Cerebellar nuclear complex (tissue), 1 donor: ENCODE measurements at regions not wholly inside any gene's neighbourhood (a gene's known extent, or its start where the extent isn't known, plus 50 kb on each side); places are given as distances from the start of the nearest gene placed in this dataset.
A peak's percentile ranks its signal among the peaks of the same experiment; 100 is the strongest.
"Not testable (repeated sequence)": the region's sequence is repeated elsewhere in the genome, so short reads cannot be mapped to it uniquely, and the experiment has no call there.

ENCODE experiments used
- DNase-seq, 2 experiments: peaks; one replicate each; lab custom pipeline; 2025; lab: John Stamatoyannopoulos, UW

DNA sequence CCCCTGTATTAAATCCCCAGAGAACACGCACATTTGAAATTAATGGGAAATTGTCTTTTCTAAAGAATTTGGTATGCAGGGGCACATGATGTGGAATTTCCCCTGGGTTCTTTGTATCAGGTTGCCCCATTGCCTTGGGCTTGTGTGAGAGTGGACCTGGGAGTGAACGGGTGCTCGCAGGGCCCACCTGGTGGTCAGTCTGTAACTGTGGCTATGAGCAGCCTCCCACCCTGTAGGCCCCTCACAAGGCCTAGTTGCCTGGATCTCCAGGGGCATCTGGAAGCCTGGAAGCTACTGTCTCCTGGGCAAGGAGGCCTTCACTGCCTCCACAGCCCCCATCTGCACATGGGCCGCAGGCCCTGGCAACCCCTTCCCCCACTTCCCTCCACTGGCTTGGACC is 96.7 kb downstream of the SLC25A47 start:
- no peak for DNase-seq

- no peak for DNase-seq
Observed at GRCh38 chr14:100421756-100422470, 98.8 kb downstream of the SLC25A47 start.

DNA sequence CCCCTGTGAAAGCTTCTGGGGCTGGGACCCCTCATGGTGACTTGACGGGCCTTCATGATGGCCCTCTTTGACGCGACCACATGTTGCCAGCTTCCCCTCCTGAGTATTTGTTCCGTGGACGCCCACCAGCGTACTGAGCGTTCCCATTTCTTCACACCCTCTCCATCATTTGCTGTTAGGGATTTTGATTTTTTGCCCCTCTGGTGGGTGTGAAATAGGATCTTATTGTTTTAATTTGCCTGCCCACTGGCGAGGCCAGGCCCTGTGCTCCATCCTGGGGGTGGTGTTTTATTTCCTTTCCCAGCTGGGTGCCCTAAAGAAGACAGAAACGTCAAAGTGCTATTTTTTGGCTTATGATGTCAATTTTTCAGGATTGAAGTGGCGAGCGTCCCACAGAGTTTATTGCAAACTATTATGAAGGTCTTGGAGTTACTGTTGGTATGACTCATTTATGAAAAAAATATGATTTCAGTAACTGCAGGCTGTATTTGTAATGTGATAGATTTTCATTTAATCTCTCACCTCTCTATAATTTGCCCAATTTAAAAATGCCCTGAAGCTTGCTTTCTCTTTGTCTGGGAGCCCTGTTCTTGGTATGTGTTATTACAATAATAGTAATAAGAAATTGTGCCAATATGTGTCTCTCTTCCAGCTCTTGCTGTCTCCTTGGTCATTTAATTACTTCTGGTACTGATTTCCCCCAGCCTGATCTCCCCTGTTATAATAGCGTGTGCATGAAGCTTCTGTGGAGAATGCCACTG is 99.6 kb downstream of the SLC25A47 start:
- DNase-seq, result no peak

- no peak for DNase-seq
Observed at GRCh38 chr14:100423317-100424010, 100.3 kb downstream of the SLC25A47 start.

- no peak for DNase-seq
Observed at GRCh38 chr14:100424504-100425428, 101.6 kb downstream of the SLC25A47 start.

GRCh38 chr14:100425429-100425827 is 102.3 kb downstream of the SLC25A47 start:
- peak in 1 of 2 experiments; percentile 28 for DNase-seq

- no peak for DNase-seq
Observed at GRCh38 chr14:100426314-100426713, 103.2 kb downstream of the SLC25A47 start.

DNA sequence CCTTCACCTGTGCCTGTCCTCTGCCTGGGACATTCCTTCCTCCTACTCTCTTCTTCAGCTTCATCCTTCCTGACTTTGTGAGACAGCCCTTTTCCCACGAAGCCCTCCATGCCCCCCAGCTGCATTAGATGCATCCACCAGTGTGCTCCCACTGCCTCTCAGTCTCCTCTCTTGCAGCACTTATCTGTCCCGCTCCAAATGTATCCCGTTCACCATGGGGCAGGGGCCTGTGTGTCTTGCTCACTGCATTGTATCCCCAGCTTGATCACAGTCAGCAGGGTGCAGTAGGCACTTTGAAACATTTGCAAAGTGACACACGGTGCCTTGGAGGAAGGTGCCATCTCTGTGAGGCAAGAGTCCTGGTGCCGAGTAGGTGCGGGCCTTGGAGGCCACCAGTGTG is 104.0 kb downstream of the SLC25A47 start:
- DNase-seq, result no peak

GRCh38 chr14:100428727-100429126 is 105.6 kb downstream of the SLC25A47 start:
- DNase-seq, result no peak

DNA sequence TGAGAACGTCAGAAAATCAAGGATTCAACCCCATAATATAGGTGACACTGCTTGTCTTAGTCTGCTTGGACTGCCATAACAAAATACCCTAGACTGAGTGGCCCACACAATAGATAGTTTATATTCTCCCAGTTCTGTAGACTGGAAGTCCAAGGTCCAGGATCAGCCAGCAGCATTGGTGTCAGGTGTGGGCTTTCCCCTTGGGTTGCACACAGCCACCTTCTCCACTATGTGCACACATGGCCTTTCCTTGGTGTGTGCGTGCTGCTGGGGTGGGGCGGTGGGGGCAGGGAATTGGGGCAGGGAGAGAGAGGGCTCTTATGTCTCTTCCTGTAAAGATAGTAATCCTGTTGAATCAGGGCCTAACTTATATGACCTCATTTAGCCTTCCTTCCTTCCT is 106.4 kb downstream of the SLC25A47 start:
- DNase-seq, result no peak

- DNase-seq, result no peak
Observed at GRCh38 chr14:100430571-100430970, 107.4 kb downstream of the SLC25A47 start.

GRCh38 chr14:100431461-100431860 is 108.3 kb downstream of the SLC25A47 start:
- DNase-seq, result not testable (repeated sequence)

- DNase-seq, result no peak
Observed at GRCh38 chr14:100432652-100433427, 109.7 kb downstream of the SLC25A47 start.

GRCh38 chr14:100433428-100433814 is 110.3 kb downstream of the SLC25A47 start:
- DNase-seq, result no peak

- DNase-seq, result no peak
Observed at GRCh38 chr14:100434033-100434601, 111.0 kb downstream of the SLC25A47 start.

DNA sequence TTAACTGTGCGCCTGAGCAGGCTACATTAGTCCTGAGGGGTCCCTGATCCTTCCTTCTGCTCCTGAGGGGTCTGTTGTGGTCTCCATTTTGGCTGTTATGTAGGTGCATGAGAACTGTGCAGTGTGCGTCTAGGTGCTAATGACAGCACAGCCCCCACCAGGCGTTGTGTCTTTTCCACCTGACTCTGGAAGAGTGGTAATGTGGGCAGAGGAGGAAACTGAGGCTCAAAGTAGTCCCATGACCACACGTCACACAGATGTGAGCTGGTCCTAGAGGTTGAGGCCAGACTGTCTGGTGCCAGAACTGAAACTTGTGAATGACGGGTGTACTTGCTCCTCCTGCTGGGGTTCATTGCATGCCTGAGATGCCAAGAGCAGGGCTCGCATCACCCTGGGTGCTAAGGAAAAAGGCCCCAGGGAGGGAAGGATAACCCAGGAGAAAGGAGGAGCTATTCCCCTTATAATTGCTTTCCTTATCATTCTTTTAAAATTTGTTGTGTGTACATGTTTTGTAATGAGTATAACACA is 111.8 kb downstream of the SLC25A47 start:
- no peak for DNase-seq

GRCh38 chr14:100435459-100435858 is 112.3 kb downstream of the SLC25A47 start:
- no peak for DNase-seq

DNA sequence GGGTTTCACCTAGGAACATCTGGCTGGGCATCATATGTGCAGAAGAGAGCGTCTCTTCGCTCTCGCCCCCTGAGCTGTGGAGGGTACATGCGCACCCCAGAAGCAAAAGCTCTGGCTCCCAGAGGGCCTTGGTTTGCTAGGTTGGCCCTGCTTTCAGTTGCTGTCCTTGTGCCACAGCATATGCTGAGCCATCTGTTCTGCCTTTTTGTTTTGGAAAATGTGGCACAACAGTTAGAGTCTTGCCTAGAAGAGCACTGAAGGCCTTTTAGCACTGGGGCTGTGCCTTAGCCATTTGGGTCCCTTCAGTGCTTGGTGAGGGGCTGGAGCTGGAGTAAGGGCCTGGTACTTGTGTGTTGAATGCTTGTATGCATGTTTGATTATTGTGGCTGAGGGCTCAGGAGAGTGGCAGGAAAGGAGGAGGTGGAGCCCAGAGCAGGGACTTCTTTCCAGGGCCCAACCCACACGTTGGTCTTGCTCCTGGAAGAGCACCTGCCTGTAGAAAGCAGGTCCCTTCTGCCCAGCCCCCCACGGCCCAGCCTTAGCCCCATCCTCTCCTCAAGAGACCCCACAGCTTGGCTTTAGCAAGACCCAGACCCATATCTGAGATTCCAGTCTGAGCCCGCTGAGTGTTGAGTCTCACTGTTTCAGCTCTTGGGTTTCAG is 113.7 kb downstream of the SLC25A47 start:
- DNase-seq, result peak; percentile 54 to 86

DNA sequence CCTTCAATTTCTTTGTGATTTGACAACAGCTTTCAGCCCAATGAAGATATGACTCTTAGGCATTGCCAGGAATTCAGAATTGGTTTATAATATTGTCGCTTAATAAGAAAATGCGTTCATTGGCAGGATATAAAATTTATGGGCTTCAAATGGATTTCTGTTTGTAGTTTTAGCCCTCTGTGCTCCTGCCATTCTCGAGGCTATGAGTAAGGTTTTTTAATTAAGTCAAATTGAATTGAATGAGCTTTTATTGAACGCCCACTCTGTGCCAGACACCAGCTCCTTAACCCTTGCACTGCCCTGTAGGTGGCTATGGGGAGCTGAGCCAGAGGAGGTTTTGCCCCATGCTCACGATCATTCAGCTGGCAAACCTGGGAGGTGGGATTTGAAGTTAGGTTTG is 115.1 kb downstream of the SLC25A47 start:
- no peak for DNase-seq
